ENCODE measurements at regions not wholly inside any gene's neighbourhood (a gene's known extent, or its start where the extent isn't known, plus 50 kb on each side); places are given as distances from the start of the nearest gene placed in this dataset.
"Not testable (repeated sequence)": the region's sequence is repeated elsewhere in the genome, so short reads cannot be mapped to it uniquely, and the experiment has no call there.

GRCh38 chr21:24552491-24552890 lies 1054.8 kb downstream of the MRPL39 start:
- DNase-seq (ENCODE audit: low read depth in 2 of 2) = no peak

GRCh38 chr21:24545807-24546361 lies 1061.4 kb downstream of the MRPL39 start:
- DNase-seq (ENCODE audit: low read depth in 2 of 2) = no peak

- no peak for DNase-seq (ENCODE audit: low read depth in 2 of 2)
Measured at GRCh38 chr21:24514081-24514733, 1093.1 kb downstream of the MRPL39 start.

GRCh38 chr21:24509131-24509530 lies 1098.2 kb downstream of the MRPL39 start:
- DNase-seq (ENCODE audit: low read depth in 2 of 2) = no peak

GRCh38 chr21:24486973-24487372 lies 1120.3 kb downstream of the MRPL39 start:
- no peak for DNase-seq (ENCODE audit: low read depth in 2 of 2)

- not testable (repeated sequence) for DNase-seq (ENCODE audit: low read depth in 2 of 2)
Measured at GRCh38 chr21:24483361-24483760, 1123.9 kb downstream of the MRPL39 start.

GRCh38 chr21:24470852-24471251 lies 1136.4 kb downstream of the MRPL39 start:
- no peak for DNase-seq (ENCODE audit: low read depth in 2 of 2)

GRCh38 chr21:24456358-24456757 lies 1150.9 kb downstream of the MRPL39 start:
- DNase-seq (ENCODE audit: low read depth in 2 of 2) = no peak

- no peak for DNase-seq (ENCODE audit: low read depth in 2 of 2)
Measured at GRCh38 chr21:24450119-24450518, 1157.2 kb downstream of the MRPL39 start.

- DNase-seq (ENCODE audit: low read depth in 2 of 2) = no peak
Measured at GRCh38 chr21:24445517-24445916, 1161.8 kb downstream of the MRPL39 start.

- DNase-seq (ENCODE audit: low read depth in 2 of 2) = no peak
Measured at GRCh38 chr21:24444736-24445135, 1162.5 kb downstream of the MRPL39 start.

- DNase-seq (ENCODE audit: low read depth in 2 of 2) = no peak
Measured at GRCh38 chr21:24436236-24436635, 1171.0 kb downstream of the MRPL39 start.

- peak in 1 of 2 donors; percentile 1 for DNase-seq (ENCODE audit: low read depth in 2 of 2)
Measured at GRCh38 chr21:24428591-24429199, 1178.6 kb downstream of the MRPL39 start.

- DNase-seq (ENCODE audit: low read depth in 2 of 2) = no peak
Measured at GRCh38 chr21:24424776-24425175, 1182.5 kb downstream of the MRPL39 start.

- DNase-seq (ENCODE audit: low read depth in 2 of 2) = no peak
Measured at GRCh38 chr21:24423546-24423945, 1183.7 kb downstream of the MRPL39 start.

GRCh38 chr21:24420689-24421088 lies 1186.6 kb downstream of the MRPL39 start:
- no peak for DNase-seq (ENCODE audit: low read depth in 2 of 2)

GRCh38 chr21:24419641-24420040 lies 1187.6 kb downstream of the MRPL39 start:
- DNase-seq (ENCODE audit: low read depth in 2 of 2) = not testable (repeated sequence)

- DNase-seq (ENCODE audit: low read depth in 2 of 2) = no peak
Measured at GRCh38 chr21:24418671-24419070, 1188.6 kb downstream of the MRPL39 start.

- no peak for DNase-seq (ENCODE audit: low read depth in 2 of 2)
Measured at GRCh38 chr21:24411429-24411828, 1195.9 kb downstream of the MRPL39 start.

GRCh38 chr21:24403221-24403620 lies 1204.1 kb downstream of the MRPL39 start:
- DNase-seq (ENCODE audit: low read depth in 2 of 2) = no peak

GRCh38 chr21:24395320-24395923 lies 1211.9 kb downstream of the MRPL39 start:
- DNase-seq (ENCODE audit: low read depth in 2 of 2) = no peak

- DNase-seq (ENCODE audit: low read depth in 2 of 2) = no peak
Measured at GRCh38 chr21:24375201-24375600, 1232.1 kb downstream of the MRPL39 start.

GRCh38 chr21:24372506-24372905 lies 1234.8 kb downstream of the MRPL39 start:
- DNase-seq (ENCODE audit: low read depth in 2 of 2) = no peak
